ENCODE measurements at regions not wholly inside any gene's neighbourhood (a gene's known extent, or its start where the extent isn't known, plus 50 kb on each side); places are given as distances from the start of the nearest gene placed in this dataset.

DNA sequence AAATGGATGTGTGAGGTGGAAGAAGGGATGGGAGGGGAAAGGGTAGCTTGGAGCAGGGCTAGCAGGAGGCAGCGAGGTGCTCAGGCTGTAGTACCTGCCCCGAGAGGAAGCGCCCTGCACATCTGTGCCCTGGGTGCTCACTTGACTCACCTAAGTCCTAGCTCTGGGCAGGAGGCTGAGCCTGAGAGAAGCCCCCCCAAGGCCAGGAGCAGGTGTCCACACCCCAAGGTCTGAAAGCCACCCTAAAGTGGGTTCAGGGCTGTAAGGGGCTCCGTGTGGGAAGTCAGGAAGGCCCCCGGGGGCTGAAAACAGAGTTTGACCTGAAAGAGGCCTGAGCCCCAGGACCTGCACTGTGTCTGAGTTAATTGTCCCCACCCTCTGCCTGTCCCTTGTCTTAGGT is 95.8 kb upstream of the PODXL start:
- TF ChIP-seq CTCF (conservative IDR thresholded peaks at IDR 0.05; ENCODE audit: low read depth, low read length) (no peak), EZH2 (IDR thresholded peaks at IDR 0.05; ENCODE audit: borderline replicate concordance, low read depth, low read length, poor library complexity, severe bottlenecking) (no peak)

Data from A673 (cell line).